Heart right ventricle (tissue), 16 donors: ENCODE measurements at regions not wholly inside any gene's neighbourhood (a gene's known extent, or its start where the extent isn't known, plus 50 kb on each side); places are given as distances from the start of the nearest gene placed in this dataset.

ENCODE experiments used
- ATAC-seq, 8 donors: fragments of 200-7000 bp; cut with Tn5 transposase; one replicate each; pipeline ENCODE4 v1.9.1; 2020; ENCODE audit warnings: mild to moderate bottlenecking in 8 of 8, moderate library complexity in 8 of 8, moderate number of reproducible peaks in 1 of 8
- DNase-seq, 2 donors: peaks; one replicate each; pipeline ENCODE4 v3.0.0-alpha.2; 2020
- H3K27ac ChIP-seq, 10 donors: fragments of 200-600 bp; sonication (generic) in 2 of 10; one replicate each; pipeline versions ENCODE4 v1.5.0 to v1.8.0; 2020 to 2022; ENCODE audit warnings: mild to moderate bottlenecking in 3 of 10
- H3K27me3 ChIP-seq, 7 donors: fragments of 200-600 bp; one replicate each; pipeline ENCODE4 v1.8.0; 2021 to 2022; ENCODE audit warnings: mild to moderate bottlenecking in 2 of 7
- H3K36me3 ChIP-seq, 9 donors: fragments of 200-600 bp; sonication (generic) in 1 of 9; one replicate each; pipeline versions ENCODE4 v1.5.0 to v1.8.0; 2020 to 2022; ENCODE audit warnings: mild to moderate bottlenecking in 2 of 9
- H3K4me1 ChIP-seq, 9 donors: fragments of 200-600 bp; sonication (generic) in 1 of 9; one replicate each; pipeline versions ENCODE4 v1.5.0 to v1.8.0; 2020 to 2022; ENCODE audit warnings: mild to moderate bottlenecking in 4 of 9
- H3K4me3 ChIP-seq, 10 donors: fragments of 200-600 bp; sonication (generic) in 2 of 10; one replicate each; pipeline versions ENCODE4 v1.5.0 to v1.8.0; 2020 to 2022; ENCODE audit warnings: mild to moderate bottlenecking in 7 of 10, moderate library complexity in 2 of 10
- H3K9me3 ChIP-seq, 11 donors: fragments of 200-600 bp in 10 of 11; sonication (generic) in 2 of 11; one replicate each; pipeline versions ENCODE4 v1.5.0 to v1.8.0; 2013 to 2022; ENCODE audit warnings: mild to moderate bottlenecking in 2 of 11, control low read depth in 1 of 11, moderate library complexity in 1 of 11
- CTCF ChIP-seq, 9 donors: fragments of 200-600 bp; sonication (generic) in 2 of 9; IDR thresholded peaks; one replicate each; pipeline versions ENCODE4 v1.5.0 to v1.8.0; 2021 to 2022; ENCODE audit warnings: antibody characterized with exemption in 9 of 9, mild to moderate bottlenecking in 5 of 9, moderate library complexity in 1 of 9
- WGBS, 2 donors: extraction: QIAGEN DNeasy Blood & Tissue Kit; methylation state at CpG; one replicate each; pipeline ENCODE4 v1.1.7; 2013; ENCODE audit warnings: inconsistent platforms in 1 of 2; 5-methylcytosine and 5-hydroxymethylcytosine counted together
- intact Hi-C, 10 donors: fragments of 100-400 bp; cut with DNase I; formaldehyde crosslinking; loops; one replicate each; pipeline versions ENCODE4 v1.11.1 to v1.14.2; 2022
- donor health status: Arrhythmogenic right ventricular cardiomyopathy.
- donor health status: ischemic (EF 13 %, LVEDD 7.1; RV severe dilation, severe dysfunction).
- donor health status: healthy with polysubstance abuse.
- donor health status: DM: no; HTN: yes; CAD: no.
- donor health status: DM: no; HTN: no; CAD: no.
- donor health status: ischemic (EF 25% LVEDD 6.9; RV normal size, moderate dysfunction).
- donor health status: ischemic (EF 25% LVEDD 5.7; RV mildly dilated, moderate dysfunction).
- donor health status: healthy.
- donor health status: DM: yes; HTN: yes; CAD: no.
- donor health status: Ischemic cardiomyopathy.
- donor health status: ischemic (EF 35%, LVEDD 5.7; RV mildly dilated, moderate dysfunction).
- donor health status: nonischemic (EF 11% LVEDD 7.7; RV severe dilation, severe dysfunction).
- donor health status: DM: yes; HTN: yes; CAD: no.
- donor health status: PGD.
- donor health status: ischemic (EF 29% LVEDD 5.4; RV normal size, mild dysfunction).
- donor health status: nonischemic (EF 23%, LVEDD 6.1; RV moderate dilation, normal function).

DNA sequence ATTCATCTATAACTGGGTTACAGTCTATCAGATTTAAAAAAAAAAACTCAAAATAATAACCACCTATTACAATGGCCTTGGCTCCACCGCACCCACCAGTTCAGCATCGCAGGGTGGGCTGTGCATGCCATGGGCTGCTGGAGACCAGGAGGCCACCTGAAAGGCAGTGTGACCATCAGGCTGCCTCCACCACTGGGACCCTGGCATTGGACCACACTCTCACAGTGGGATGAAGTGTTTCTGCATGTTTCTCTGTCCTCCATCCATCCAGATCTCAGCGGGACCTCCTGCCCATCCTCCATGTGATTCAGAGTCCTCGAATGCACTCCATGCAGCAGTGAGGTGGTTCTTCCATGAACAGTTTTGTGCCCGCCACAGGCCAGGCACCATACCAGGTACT is 206.1 kb upstream of the CST7 start:
- ATAC-seq, result no peak
- TF ChIP-seq CTCF (IDR thresholded peaks at IDR 0.05), result no peak
- Histone ChIP-seq H3K27ac (no peak overlapping the region), H3K4me1 (no peaks in the 10 kb centered on the region), H3K9me3 (no peaks in the 10 kb centered on the region), H3K36me3 (no peaks in the 10 kb centered on the region), H3K27me3 (peaks cover 0 to 13% (median 0%) of the 10 kb centered on the region in 7 donors), H3K4me3 (no peak overlapping the region)
- WGBS, 2 donors, result 89% methylated on average over 5 of the region's 5 CpGs
- DNase-seq, result no peak
- intact Hi-C loops, result loop anchor here in 1 of 10 donors (10.0 kb wide), 1 partner anchor 62 kb away; no protein-coding TSS in a partner anchor

DNA sequence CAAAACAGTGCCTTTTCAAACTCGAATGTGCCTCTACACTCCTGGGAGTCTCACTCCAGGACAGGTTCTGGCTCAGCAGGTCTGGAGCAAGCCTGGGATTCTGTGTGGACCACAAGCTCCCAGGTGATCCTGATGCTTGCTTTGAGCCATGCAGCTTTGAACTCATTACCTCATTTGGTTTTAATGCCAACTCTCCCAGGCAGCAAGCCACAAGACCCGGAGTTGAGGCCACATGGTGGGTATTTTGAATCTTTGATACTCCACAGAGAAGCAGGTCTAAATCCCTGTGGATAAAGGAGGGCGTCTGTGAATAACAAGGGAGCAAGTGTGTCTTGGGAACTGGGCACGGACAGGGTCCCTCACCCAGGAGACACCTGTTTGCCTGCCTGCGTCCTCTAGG is 205.4 kb upstream of the CST7 start:
- WGBS, 2 donors, result 69 to 70% methylated on average over 5 of the region's 5 CpGs
- H3K36me3 ChIP-seq, result no peaks in the 10 kb centered on the region
- no peaks in the 10 kb centered on the region for H3K9me3 ChIP-seq
- intact Hi-C loops, result loop anchor here in 1 of 10 donors (10.0 kb wide), 1 partner anchor 61 kb away; no protein-coding TSS in a partner anchor
- DNase-seq (no peak), ATAC-seq (no peak)
- H3K27me3 ChIP-seq, result peaks cover 0 to 13% (median 0%) of the 10 kb centered on the region in 7 donors
- TF ChIP-seq CTCF (IDR thresholded peaks at IDR 0.05), result no peak
- H3K27ac ChIP-seq, result no peak overlapping the region
- H3K4me3 ChIP-seq, result no peak overlapping the region
- H3K4me1 ChIP-seq, result no peaks in the 10 kb centered on the region

DNA sequence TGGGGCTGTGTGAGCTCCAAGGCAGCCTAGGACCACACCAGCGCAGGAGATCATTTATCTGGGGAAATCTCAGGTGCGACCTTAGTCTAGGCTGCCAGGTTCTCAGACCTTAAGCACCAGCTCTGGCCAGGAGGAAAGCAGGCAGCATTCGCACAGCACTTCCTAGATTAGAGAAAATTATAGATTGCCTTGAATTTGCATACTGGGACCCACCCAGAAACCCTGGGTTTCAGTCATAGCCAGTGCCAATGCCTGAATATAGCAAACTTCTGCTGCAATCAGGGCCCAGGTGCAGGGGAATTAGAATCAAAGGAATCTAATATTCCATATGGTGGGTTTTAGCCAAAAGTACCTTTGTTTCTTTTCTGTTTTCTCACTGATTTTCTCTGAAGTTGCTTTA is 204.3 kb upstream of the CST7 start:
- ATAC-seq (no peak), DNase-seq (no peak)
- no peak overlapping the region for H3K4me3 ChIP-seq
- WGBS, 2 donors, result 80 to 94% methylated on average over 3 of the region's 3 CpGs
- no peaks in the 10 kb centered on the region for H3K4me1 ChIP-seq
- intact Hi-C loops, result loop anchor here in 1 of 10 donors (10.0 kb wide), 1 partner anchor 60 kb away; no protein-coding TSS in a partner anchor
- H3K27ac ChIP-seq, result no peak overlapping the region
- peaks cover 0 to 5% (median 0%) of the 10 kb centered on the region in 11 donors for H3K9me3 ChIP-seq
- TF ChIP-seq CTCF (IDR thresholded peaks at IDR 0.05), result no peak
- peaks cover 0 to 13% (median 0%) of the 10 kb centered on the region in 7 donors for H3K27me3 ChIP-seq
- no peaks in the 10 kb centered on the region for H3K36me3 ChIP-seq

- H3K4me1 ChIP-seq, result no peaks in the 10 kb centered on the region
- WGBS, 2 donors, result 82 to 83% methylated on average over 6 of the region's 6 CpGs
- DNase-seq, result no peak
- intact Hi-C loops, result loop anchor here in 1 of 10 donors (10.0 kb wide), 1 partner anchor 60 kb away; no protein-coding TSS in a partner anchor
- peaks cover 0 to 5% (median 0%) of the 10 kb centered on the region in 11 donors for H3K9me3 ChIP-seq
- H3K36me3 ChIP-seq, result no peaks in the 10 kb centered on the region
- no peak for ATAC-seq
- no peak overlapping the region for H3K4me3 ChIP-seq
- peaks cover 0 to 13% (median 0%) of the 10 kb centered on the region in 7 donors for H3K27me3 ChIP-seq
- TF ChIP-seq CTCF (IDR thresholded peaks at IDR 0.05), result no peak
- no peak overlapping the region for H3K27ac ChIP-seq
Measured at GRCh38 chr20:24745206-24745605, 203.9 kb upstream of the CST7 start.
